ES-I3 (cell line): ENCODE measurements at regions not wholly inside any gene's neighbourhood (a gene's known extent, or its start where the extent isn't known, plus 50 kb on each side); places are given as distances from the start of the nearest gene placed in this dataset.

Experiments
- H3K36me3 ChIP-seq: 2 replicates; pipeline ENCODE4 v1.6.1; 2013; ENCODE audit warnings: mild to moderate bottlenecking, low read length, control low read depth, moderate library complexity; ENCODE audit not compliant: insufficient read depth
- H3K4me1 ChIP-seq: 2 replicates; pipeline ENCODE4 v1.6.1; 2013; ENCODE audit warnings: mild to moderate bottlenecking, control low read depth, low read length; ENCODE audit not compliant: insufficient read depth
- H3K9ac ChIP-seq: 2 replicates; pipeline ENCODE4 v1.6.1; 2013; ENCODE audit warnings: low read depth, mild to moderate bottlenecking, low read length, moderate library complexity
- H3K9me3 ChIP-seq: 2 replicates; pipeline ENCODE4 v1.6.1; 2013; ENCODE audit warnings: mild to moderate bottlenecking, low read length, moderate library complexity; ENCODE audit not compliant: control insufficient read depth, insufficient read depth

DNA sequence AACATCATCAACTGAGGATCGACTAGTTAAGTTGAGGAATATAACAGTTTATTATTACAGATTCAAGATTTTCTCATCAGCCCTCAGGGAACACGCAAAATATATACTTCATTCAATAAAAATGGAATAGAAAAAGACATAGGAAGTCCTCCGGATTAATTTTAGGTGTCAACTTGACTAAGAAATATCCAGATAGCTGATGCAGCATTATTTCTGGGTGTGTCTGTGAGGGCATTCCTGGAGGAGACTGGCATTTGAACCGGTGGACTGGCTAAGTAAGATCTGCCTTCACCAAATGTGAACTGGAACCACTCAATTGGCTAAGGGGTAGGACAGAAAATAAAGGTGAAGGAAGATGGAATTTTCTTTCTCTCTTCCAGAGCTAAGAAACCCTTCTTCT, 845.3 kb downstream of the SOCS6 start:
- no peaks in the 10 kb centered on the region for H3K4me1 ChIP-seq
- H3K9me3 ChIP-seq, result no peaks in the 10 kb centered on the region
- H3K9ac ChIP-seq, result no peak overlapping the region
- H3K36me3 ChIP-seq, result no peaks in the 10 kb centered on the region

DNA sequence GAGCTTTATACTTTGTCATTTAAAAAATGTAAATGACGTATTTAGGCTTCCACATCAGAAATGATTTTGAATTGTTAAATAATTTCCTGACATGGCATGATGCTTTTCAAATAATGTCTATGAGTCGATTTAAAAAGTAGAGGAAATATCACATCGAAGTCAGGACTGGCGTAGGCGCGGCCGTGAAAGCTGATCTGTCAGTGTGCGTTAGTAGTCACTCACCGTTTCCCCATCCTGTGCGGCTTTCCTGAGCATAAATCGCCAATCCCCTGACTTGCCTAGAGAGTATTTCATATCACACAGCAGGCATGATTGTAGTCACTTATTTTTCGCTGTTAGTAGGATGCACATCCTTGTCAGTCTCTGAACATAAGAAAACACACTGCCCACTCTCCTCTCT, 843.1 kb downstream of the SOCS6 start:
- no peaks in the 10 kb centered on the region for H3K4me1 ChIP-seq
- H3K9me3 ChIP-seq, result no peaks in the 10 kb centered on the region
- no peak overlapping the region for H3K9ac ChIP-seq
- H3K36me3 ChIP-seq, result no peaks in the 10 kb centered on the region

DNA sequence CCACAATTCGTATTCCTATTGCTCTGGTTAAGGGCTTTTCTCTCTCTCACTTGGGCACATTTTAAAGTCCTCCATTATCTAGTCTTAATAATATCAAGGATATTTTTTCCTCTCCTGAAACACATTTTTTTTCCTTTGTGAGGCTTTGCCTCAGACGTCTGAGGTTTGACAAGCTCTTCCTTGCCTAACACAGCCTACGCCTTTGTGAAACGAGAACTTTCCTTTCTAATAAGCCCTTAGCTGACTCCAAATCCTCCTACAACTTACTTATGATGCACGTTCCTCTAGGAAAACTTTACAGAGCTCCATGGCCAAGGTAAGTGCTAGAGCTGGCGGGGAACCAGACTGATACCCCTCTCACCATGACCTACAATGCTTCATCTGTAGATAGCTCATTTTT, 841.5 kb downstream of the SOCS6 start:
- no peaks in the 10 kb centered on the region for H3K4me1 ChIP-seq
- H3K9me3 ChIP-seq, result no peaks in the 10 kb centered on the region
- H3K9ac ChIP-seq, result no peak overlapping the region
- H3K36me3 ChIP-seq, result no peaks in the 10 kb centered on the region

DNA sequence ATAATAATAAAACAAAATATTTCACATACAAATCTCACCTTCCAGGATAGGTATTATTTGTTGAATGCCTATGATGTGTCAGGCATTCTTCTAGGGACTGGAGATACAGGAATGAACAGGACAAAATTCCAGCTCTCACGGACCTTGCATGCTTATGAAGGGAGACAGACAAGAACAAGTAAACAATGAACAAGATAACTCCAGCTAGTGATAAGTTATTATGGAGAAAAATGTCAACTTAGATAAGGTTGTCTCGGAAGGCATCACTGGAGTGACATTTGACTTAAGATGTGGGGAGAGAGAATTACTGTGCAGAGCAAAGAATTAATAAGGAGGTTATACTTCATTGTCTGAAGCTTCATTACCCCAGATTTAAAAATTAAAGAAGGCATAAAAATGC, 836.7 kb downstream of the SOCS6 start:
- no peaks in the 10 kb centered on the region for H3K9me3 ChIP-seq
- no peaks in the 10 kb centered on the region for H3K36me3 ChIP-seq
- no peak overlapping the region for H3K9ac ChIP-seq
- H3K4me1 ChIP-seq, result no peaks in the 10 kb centered on the region

DNA sequence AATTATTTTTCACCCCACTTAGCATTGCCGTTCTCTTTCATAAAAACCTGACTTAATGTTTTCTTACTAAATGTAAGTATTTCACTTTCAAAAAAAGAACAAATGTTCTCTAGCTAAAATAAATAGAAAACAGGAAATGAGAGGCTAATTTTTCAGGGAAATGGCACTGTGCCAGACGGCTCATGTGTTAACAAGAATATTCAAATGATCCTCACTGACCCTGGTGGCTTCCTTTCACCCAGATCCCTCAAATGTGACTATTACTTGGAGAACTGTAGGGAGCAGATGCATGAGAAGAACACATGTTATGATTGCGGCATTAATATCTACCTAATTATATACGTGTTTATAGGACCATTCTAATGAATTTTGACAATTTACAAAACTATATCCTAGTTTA, 827.7 kb downstream of the SOCS6 start:
- Histone ChIP-seq H3K36me3 (no peaks in the 10 kb centered on the region), H3K9ac (no peak overlapping the region), H3K4me1 (no peaks in the 10 kb centered on the region), H3K9me3 (no peaks in the 10 kb centered on the region)

DNA sequence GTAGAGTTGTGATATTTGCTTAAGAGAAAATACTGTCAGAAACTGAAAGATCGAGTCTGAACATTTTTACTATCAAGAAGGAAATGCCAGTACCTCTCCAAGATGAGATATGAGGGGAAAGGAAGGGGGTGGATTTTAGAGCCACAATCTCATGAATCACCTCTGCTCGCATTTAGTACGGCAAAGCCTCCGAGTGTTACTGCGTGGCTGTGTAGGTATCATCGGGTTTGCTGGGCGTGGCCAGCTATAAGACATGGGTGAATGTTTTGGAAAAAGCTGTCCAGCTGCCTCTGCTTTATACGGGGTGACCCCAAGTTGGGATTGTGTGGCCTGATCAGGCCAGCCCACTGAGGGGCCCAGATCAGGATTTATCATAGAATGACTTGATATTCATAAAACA, 826.4 kb downstream of the SOCS6 start:
- Histone ChIP-seq H3K36me3 (no peaks in the 10 kb centered on the region), H3K9me3 (no peaks in the 10 kb centered on the region), H3K9ac (no peak overlapping the region), H3K4me1 (no peaks in the 10 kb centered on the region)

DNA sequence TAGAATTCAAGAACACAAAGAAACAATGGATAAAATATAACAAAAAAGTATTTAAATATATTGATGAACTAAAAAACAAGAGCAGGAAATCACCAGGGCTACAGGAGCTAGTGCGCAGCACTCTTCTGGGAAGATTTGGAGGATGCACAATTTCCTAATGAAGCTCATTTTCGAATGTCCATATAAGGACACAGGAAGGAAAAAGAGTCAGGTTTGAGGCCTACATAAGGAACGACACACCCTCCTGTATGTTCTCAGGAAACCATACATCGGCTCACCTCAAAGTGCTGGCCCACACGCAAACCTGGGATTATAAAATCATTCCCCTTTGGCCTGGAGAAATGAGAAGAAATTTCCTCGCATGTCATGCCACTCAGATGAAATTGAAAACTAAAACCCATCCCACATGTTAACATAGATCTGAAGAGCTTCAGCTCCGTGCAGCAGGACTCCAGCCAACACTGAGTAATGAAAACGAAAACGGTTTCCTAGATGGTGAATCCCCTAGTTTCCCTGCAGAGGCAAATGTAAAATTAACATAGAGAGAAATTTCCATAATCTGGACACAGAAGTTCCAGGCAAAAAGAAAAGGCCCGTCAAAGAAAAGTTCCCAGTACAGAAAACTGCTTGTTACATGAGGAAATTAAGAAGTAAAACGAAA, 825.8 kb downstream of the SOCS6 start:
- Histone ChIP-seq H3K36me3 (no peaks in the 10 kb centered on the region), H3K4me1 (no peaks in the 10 kb centered on the region), H3K9ac (no peak overlapping the region), H3K9me3 (no peaks in the 10 kb centered on the region)

DNA sequence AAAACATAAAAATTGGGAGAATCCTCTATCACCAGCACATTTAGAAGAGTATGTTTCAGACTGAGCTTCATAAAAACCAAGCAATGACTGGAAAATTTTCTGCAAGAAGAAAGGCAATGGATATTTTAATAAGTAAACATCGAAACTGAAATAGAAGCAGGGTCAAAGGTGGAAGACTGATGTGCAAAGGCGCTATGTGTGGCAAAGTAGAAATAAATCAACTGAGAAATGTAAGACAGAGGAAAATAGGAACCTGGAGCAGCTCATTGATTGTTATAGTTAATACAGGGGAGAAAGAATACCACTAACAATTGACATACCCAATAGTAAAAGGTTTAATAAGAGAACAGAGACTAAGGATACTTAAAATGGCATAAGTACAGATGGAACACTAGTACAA, 818.4 kb downstream of the SOCS6 start:
- Histone ChIP-seq H3K9ac (no peak overlapping the region), H3K4me1 (no peaks in the 10 kb centered on the region), H3K9me3 (no peaks in the 10 kb centered on the region), H3K36me3 (no peaks in the 10 kb centered on the region)

DNA sequence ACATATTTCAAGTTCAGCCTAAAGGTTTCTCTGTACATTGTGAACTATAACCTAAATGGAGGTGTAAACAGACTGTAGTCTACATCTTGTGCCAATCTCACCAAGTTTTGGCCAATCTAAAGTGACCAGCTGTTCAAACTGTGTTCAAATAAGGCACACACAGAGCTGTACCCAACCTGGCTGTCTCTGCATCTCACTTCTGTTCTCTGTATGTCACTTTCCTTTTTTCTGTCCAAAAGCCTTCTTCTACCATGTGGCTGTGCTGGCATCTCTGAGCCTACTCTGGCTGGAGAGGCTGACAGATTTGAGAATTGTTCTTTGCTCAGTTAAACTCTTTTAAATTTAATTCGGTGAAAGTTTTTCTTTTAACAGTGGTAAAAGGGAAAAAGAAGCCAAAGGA, 817.9 kb downstream of the SOCS6 start:
- no peaks in the 10 kb centered on the region for H3K9me3 ChIP-seq

DNA sequence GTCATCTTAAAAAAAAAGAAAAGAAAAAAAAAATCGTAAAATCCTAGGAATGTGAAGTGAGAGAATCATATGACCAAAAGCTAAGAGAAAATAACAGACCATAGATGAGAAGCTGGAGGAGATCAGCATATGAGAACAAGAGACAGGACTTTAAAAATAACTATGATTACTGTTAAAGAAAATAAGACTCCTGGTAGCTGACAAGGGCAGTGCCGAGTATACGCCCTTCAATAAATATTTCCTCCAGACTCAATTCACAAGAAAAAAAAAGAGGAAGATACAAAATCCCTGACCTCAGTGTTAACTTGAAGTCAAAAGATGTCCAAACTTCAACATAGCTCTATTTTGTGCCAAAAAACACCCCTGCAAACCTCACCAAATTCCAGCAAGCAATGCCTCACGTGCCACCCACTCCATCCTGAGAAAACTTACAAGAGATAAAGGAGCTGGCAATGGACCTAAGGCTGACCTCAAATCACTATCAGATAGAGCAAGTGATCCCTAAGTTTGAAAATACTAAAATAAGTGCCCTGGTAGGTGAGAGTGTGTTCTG, 817.2 kb downstream of the SOCS6 start:
- H3K36me3 ChIP-seq, result no peaks in the 10 kb centered on the region
- no peak overlapping the region for H3K9ac ChIP-seq
- no peaks in the 10 kb centered on the region for H3K4me1 ChIP-seq
- no peaks in the 10 kb centered on the region for H3K9me3 ChIP-seq

More for the DNA sequence above, 817.9 kb downstream of the SOCS6 start:
- Histone ChIP-seq H3K36me3 (no peaks in the 10 kb centered on the region), H3K9ac (no peak overlapping the region), H3K4me1 (no peaks in the 10 kb centered on the region)

DNA sequence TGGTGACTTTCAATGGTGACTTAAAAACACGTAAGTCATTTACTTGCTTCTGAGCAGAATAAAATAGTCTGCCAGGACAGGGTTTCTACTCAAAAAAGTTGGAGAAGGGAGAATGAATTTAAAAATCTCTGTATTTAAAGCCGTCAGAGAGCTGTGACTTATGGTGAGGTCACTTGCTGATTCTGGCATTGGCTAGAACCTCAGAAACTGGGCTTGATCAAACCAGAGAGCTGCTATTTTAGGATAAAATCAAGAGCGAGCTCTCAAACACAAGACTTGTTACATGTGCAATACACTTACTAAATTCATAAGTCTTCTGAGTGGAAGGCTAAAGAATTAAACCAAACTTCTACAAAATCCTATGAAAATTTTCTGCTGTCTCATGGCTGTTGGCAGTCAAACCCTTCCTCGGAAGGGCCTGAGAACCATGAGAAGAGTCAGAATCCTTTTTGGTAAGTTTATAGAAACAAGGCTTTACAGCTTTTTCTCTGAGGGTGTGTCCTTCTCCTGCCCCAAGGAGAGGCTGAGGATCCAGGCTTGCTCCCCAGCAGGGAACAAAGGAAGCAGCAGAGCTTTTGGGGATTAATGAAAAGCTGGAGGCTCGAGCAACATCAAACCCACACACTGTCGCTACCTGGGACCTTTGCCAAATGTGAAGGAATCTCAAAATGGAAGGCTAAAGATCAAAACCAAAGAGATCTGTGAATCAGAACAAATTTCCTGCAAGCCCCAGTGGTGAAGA, 816.4 kb downstream of the SOCS6 start:
- Histone ChIP-seq H3K9me3 (no peaks in the 10 kb centered on the region), H3K4me1 (no peaks in the 10 kb centered on the region), H3K9ac (no peak overlapping the region), H3K36me3 (no peaks in the 10 kb centered on the region)

DNA sequence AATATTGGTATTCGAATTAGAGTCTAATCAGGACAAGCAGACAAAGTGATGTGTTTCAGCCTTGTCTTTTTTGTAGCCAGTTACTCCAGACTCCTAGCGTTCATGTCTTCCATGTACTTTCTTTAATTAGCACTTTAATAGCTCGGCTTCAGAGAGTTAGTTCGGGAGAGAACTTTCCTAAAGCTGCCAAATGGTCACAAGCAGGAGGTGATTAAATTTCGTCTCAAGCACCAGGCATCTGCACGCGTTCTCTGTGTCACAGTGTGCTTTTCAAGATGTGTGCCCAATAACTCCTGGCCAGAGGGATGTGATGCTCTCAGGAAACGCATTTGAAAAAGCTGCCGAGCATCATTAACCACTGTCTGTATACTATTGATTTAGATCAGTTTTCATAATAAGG, 790.8 kb downstream of the SOCS6 start:
- Histone ChIP-seq H3K36me3 (no peaks in the 10 kb centered on the region), H3K4me1 (no peaks in the 10 kb centered on the region), H3K9ac (no peak overlapping the region), H3K9me3 (no peaks in the 10 kb centered on the region)

DNA sequence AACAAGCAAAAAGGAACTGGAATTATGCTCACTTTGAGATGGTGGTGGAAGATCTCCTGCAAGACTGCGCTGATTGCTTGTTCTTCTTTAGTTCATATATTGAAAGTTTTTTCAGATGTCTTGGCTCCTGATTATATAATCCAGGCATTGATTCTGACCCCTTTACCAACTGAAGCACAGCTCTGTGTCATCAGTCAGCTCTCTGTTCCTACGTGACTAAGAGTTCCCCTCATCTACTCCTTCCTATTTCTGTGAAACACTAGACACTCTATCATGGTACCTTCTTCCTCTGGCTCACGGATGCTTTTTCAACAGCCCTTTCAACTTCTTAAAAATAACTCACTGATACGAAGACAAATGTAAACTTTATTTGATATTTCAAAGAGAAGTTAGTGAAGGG, 788.6 kb downstream of the SOCS6 start:
- no peaks in the 10 kb centered on the region for H3K36me3 ChIP-seq
- H3K9me3 ChIP-seq, result no peaks in the 10 kb centered on the region
- no peak overlapping the region for H3K9ac ChIP-seq
- no peaks in the 10 kb centered on the region for H3K4me1 ChIP-seq

DNA sequence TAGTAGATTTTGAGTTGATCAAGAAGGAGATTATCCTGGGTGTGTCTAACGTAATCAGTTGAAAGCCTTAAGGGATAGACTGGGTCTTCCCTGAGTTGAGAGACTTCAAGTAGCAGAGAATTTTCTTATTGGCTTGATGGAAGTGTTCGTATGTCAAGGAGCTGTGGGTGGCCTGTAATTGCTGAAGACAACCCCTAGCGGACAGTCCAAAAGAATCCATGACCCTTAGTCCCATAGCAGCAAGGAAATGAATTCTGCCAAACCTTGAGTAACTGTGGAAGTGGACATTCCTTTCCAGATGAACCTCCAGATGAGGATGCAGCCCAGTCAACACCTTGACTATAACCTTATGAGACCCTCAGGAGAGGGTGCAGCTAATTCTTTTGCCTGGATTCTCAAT, 786.3 kb downstream of the SOCS6 start:
- H3K9ac ChIP-seq, result no peak overlapping the region
- no peaks in the 10 kb centered on the region for H3K36me3 ChIP-seq
- no peaks in the 10 kb centered on the region for H3K4me1 ChIP-seq
- no peaks in the 10 kb centered on the region for H3K9me3 ChIP-seq

DNA sequence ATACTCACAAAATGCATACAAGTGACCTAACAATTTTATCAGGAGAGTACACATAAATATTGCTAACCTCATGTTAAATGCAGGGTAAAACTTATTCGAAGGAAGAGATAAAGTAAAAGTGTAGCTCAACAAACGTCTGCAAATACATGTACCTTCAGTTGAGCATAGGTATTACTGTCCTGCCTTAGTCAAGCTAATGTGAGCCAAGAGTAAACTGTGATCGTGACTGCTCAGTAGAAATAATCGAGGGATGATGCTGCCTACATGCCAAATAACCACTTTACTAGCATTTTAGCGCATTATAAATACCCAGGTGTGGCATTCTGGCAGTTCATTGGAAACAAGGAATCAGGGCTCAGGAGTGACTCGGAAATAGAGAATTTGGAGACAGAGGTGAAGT, 779.5 kb downstream of the SOCS6 start:
- no peaks in the 10 kb centered on the region for H3K9me3 ChIP-seq
- H3K36me3 ChIP-seq, result no peaks in the 10 kb centered on the region
- H3K4me1 ChIP-seq, result no peaks in the 10 kb centered on the region
- H3K9ac ChIP-seq, result no peak overlapping the region
